NCI-H2227 (cell line): ENCODE measurements at regions not wholly inside any gene's neighbourhood (a gene's known extent, or its start where the extent isn't known, plus 50 kb on each side); places are given as distances from the start of the nearest gene placed in this dataset.

Source experiments
- DNase-seq: peaks from one replicate; lab custom pipeline; 2025; ENCODE audit not compliant: unreplicated experiment; lab: John Stamatoyannopoulos, UW

- no peak for DNase-seq
Measured at GRCh38 chr3:99458013-99458412, 180.4 kb upstream of the COL8A1 start.

GRCh38 chr3:99442599-99442998 lies 195.8 kb upstream of the COL8A1 start:
- DNase-seq = no peak

DNA sequence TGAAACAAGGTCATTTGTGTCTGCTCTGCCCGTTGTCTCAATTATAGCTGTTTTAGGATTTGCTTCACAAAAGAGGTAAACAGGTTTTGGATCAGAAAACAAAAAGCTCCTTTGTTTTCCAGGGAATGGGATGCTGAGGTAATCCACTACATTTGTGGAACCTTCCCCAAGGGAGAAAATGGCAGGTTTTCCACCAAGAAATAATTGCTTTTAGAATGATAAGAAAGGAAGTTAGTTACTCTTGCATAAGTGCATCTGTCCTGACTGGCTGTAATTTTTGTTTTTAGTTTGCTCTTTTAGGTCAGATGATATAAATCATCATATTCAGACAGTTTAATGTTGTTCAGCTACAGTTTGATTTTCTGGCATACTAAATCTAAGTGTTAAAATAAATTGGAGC lies 198.5 kb upstream of the COL8A1 start:
- DNase-seq = no peak

DNA sequence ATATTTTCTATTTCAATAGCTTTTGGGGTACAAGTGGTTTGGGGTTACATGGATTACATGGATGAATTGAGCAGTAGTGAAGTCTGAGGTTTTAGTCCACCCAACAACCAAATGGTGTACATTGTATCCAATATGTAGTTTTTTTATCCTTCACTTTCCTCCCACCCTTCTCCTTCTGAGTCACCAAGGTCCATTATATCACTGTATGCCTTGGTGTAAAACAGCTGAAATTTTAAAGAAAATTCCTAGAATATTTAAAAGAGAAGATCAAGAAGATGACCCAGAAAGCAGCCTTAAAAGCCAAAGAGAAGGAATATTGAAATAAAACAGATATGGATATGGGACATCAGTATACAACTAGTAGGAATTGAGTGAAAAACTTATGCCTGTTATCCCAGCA lies 204.2 kb upstream of the COL8A1 start:
- no peak for DNase-seq

DNA sequence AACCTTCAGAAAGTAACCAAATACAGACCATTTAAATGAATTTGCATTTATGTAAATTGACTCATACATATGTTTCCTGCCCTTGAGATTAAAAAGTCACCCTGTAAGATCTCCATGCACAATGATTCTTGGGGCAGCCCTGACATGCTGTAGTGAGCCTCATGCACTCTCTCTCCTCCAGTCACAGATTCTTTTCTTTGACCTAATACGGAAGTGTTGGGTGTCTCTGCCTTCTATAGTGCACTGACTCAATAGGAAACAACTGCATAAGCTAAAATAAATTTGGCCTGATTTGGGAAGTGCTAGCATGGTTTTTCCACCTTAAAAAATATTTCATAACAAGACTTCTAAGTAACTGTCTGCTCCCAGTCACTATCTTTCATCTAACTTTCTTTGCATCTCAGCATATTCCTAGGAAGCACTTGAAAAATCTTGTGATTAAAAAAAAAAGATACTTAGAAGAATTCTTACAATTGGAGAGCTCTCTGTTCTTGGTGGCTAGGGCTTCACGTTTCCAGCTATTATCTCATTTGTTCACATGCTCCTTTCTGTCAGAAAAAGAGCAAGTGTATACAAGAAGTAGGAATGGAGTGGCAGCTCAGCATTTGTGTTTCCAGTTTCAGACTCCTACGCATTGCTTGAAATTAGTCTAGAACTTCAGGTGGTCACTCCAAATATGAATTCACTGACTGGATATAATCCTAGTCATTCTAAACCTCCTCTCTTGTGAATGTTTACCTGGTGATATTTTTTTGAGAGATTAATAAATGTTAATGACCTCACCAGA lies 207.9 kb upstream of the COL8A1 start:
- no peak for DNase-seq

- no peak for DNase-seq
Measured at GRCh38 chr3:99429502-99429901, 208.9 kb upstream of the COL8A1 start.

GRCh38 chr3:99425930-99426329 lies 212.5 kb upstream of the COL8A1 start:
- DNase-seq = no peak

GRCh38 chr3:99419116-99419515 lies 219.3 kb upstream of the COL8A1 start:
- no peak for DNase-seq

DNA sequence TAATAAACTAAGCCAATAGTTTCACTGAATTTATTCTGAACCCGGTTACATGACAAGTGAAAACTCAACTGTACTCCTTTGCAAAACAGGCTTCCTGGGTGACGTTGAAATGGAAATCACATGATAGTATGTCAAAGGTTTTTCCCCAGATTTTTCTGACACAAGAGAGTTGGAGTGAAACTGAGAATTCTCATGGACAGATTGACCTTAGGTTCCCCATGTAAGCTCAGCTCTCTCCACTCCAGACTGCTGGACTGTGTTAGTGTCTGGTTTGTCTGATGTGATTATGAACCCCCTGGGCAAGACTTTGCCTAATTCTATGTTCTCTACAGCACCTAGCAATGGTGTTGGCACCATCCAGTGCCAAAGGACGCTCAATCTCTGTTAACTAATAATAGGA lies 219.7 kb upstream of the COL8A1 start:
- no peak for DNase-seq

DNA sequence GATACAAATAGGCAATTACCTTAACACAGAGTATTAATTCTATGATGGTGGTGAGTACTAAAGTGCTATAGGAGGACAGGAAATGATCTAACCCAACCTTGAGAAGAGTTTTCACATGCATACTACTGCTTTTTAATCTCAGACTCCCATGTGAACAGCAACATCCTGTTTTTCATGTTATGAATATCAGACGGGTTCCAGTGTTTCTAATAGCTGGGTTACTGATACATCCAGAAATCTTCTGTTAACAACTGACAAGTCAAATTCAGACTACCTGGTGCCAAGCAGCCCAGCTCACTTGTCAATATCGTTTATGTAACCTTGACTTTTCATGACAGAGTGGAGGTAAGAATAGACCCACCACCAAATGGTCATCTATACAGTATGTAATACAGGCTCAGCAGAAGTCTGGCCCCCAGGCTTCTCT lies 220.2 kb upstream of the COL8A1 start:
- no peak for DNase-seq

DNA sequence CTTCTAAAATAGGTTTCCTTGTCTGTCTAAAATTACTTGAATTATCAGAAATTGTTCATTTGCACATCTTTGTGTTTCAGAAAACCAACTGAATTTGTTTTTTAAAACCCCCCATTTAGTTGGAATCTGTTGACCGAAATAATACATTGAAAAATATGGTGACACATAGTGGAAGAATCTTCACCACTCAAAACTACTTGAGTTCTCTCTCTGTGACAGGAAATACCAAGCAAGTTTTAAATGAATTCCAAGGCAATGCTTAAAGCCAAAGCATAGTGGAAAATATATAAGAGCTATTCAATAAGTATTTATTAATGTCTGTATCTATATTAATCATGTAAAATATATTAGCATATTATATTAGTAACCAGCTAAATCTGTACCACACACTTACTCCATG lies 224.9 kb upstream of the COL8A1 start:
- DNase-seq = no peak

GRCh38 chr3:99410789-99411311 lies 227.5 kb upstream of the COL8A1 start:
- DNase-seq = no peak

DNA sequence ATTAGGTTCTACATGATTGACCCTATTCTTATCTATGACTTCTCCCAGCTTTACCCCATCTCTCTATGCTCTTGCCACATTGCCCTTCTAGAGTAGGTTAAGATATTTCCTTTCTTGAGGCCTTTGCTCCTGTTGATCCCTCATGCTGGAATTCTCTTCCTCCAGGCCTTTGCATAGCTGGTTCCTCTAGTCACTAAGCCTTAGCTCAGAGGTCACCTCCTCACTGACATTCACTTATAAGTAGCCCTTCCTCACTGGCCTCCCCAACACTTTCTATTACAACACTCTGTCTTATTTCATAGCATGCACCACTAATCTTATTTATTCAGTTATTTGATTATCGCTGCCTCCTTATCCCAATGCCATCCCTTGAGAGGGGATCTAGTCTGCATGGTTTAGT lies 228.4 kb upstream of the COL8A1 start:
- DNase-seq = no peak

GRCh38 chr3:99407257-99407656 lies 231.1 kb upstream of the COL8A1 start:
- no peak for DNase-seq

GRCh38 chr3:99402755-99403154 lies 235.6 kb upstream of the COL8A1 start:
- no peak for DNase-seq

DNA sequence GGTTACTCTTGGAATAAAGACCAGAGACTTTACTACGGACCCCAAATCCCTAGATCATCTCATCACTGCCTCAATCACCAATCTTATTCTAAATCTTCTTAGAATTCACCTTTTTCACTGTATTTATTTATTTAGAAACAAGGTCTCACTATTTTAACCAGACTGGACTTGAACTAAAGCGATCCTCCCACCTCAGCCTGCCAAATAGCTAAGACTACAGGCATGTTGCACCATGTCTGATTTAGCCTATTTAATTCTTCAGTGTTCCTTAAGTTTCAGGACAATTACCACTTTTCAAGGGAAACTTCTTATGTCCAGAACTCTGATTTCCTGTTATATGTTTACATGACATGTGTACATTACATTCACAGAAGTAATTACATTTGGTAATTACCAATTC lies 238.0 kb upstream of the COL8A1 start:
- DNase-seq = no peak

DNA sequence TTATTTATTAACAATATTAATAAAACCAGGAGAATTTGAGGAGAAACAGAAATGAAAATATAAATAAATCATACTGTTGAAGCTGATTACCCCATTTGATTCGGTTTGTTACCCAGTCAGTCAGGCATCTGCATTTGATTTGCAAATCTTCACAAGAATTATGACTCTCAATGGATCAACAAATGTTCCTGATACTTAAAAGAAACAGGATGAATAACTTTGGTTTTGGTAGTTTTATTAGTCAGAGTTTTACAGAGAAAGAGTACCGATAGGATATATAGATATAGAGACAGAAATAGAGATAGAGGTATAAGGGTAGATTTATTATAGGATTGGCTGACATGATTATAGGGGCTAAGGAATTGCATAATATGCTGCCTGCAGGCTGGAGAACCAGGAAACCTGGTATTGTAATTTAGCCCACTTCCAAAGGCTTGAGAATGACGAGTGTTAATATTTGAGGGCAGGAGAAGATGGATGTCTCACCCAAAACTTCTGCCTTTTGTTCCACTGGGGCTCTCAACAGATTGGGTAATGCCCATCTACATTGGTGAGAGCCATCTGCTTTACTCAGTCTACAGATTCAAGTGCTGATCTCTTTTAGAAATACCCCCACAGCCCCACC lies 241.6 kb upstream of the COL8A1 start:
- no peak for DNase-seq

GRCh38 chr3:99394831-99395778 lies 243.3 kb upstream of the COL8A1 start:
- DNase-seq = no peak

GRCh38 chr3:99393961-99394360 lies 244.4 kb upstream of the COL8A1 start:
- DNase-seq = no peak

DNA sequence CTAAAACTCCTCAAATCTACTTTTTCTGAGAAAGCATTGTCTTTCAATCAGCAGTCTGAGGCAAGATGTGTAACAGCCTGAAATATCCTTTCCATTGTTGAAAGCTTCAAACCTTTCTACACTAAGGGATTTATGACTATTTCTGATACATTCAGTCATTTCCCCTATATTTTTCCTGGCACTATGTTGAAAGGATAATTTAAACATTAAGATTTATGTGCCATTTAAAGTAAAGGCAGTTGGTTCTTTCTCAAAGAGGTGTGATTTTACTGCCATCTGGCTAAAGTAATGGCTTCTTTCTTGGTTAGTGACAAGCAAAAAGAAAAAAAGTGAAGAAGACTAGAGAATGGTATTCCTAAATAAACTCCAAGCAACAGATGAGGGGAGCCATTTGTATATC lies 249.6 kb upstream of the COL8A1 start:
- no peak for DNase-seq

- DNase-seq = no peak
Measured at GRCh38 chr3:99384596-99384995, 253.8 kb upstream of the COL8A1 start.
